ENCODE measurements at regions not wholly inside any gene's neighbourhood (a gene's known extent, or its start where the extent isn't known, plus 50 kb on each side); places are given as distances from the start of the nearest gene placed in this dataset.

DNA sequence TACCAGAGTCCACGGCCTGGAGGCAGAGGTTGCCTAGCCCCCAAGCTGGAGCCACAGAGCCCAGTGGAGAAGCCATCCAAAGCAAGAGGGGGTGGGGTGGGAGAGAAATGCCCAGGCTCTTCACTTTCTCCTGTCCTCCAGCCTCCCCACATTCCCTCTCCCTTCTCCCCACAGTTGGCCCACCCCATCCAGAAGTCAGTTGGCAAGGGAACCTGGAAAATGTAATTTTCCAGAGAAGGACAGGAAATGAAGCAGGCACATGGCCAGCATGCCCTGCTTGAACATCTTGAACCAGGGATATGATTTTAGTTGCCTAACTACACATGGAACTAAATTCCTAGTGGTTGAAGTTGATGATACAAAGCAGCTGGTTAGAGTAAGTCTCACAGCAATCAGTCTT is 73.3 kb upstream of the IRX6 start:
- TF ChIP-seq RFX5 (IDR thresholded peaks at IDR 0.05; ENCODE audit: low read depth, low read length) (no peak), CTCF (conservative IDR thresholded peaks at IDR 0.05; ENCODE audit: low read depth, low read length) (no peak), USF2 (IDR thresholded peaks at IDR 0.05; ENCODE audit: low read depth, low read length) (no peak), POLR2A (IDR thresholded peaks at IDR 0.05; ENCODE audit: low read depth, low read length) (no peak), BHLHE40 (IDR thresholded peaks at IDR 0.05; ENCODE audit: low read depth, low read length) (no peak), FOS (IDR thresholded peaks at IDR 0.05; ENCODE audit: low read depth, low read length) (no peak), RCOR1 (IDR thresholded peaks at IDR 0.05; ENCODE audit: insufficient replicate concordance, low read length) (no peak)

Measured in IMR-90 (cell line).